SK-N-SH (cell line): ENCODE measurements at regions not wholly inside any gene's neighbourhood (a gene's known extent, or its start where the extent isn't known, plus 50 kb on each side); places are given as distances from the start of the nearest gene placed in this dataset.

ENCODE experiments used
- CTCF ChIA-PET: fragments of 300-600, 350-600 bp; formaldehyde crosslinking; extraction: SDS; loops from one replicate; lab custom pipeline; 2021; lab: Yijun Ruan, JAX
- POLR2A ChIA-PET: fragments of 350-600 bp; sonication (Branson Sonifier 250); formaldehyde crosslinking; extraction: SDS; loops from one replicate; lab custom pipeline; 2020; ENCODE audit warnings: antibody characterized with exemption, inconsistent platforms; lab: Yijun Ruan, JAX
- DNase-seq: peaks from one replicate; pipeline ENCODE4 v3.0.0; 2012
- H2AFZ ChIP-seq: fragments of 200-600 bp; sonication (generic); 2 replicates; pipeline ENCODE4 v1.8.1; 2016; ENCODE audit warnings: antibody characterized with exemption, mild to moderate bottlenecking, low read depth
- H3F3A ChIP-seq: fragments of 200-600 bp; sonication (generic); replicated peaks from 2 replicates; pipeline ENCODE3; 2016; ENCODE audit warnings: antibody characterized with exemption, mild to moderate bottlenecking; ENCODE audit not compliant: insufficient read depth
- H3K27ac ChIP-seq, 2 experiments: fragments of 200-500 bp in 1 of 2; fragments of 200-600 bp in 1 of 2; sonication (Bioruptor generic) in 1 of 2; sonication (generic), shearing (Covaris generic) in 1 of 2; 2 replicates each; pipeline versions ENCODE4 v1.5.1 to v1.6.1; 2014 to 2016; ENCODE audit warnings: low read depth in 2 of 2, inconsistent platforms in 1 of 2, low read length in 1 of 2, mild to moderate bottlenecking in 1 of 2, mixed read lengths in 1 of 2
- H3K27me3 ChIP-seq: fragments of 200-600 bp; sonication (generic), shearing (Covaris generic); 2 replicates; pipeline ENCODE4 v1.6.1; 2016; ENCODE audit warnings: mixed run types; ENCODE audit not compliant: insufficient read depth
- H3K36me3 ChIP-seq, 2 experiments: fragments of 200-500 bp in 1 of 2; fragments of 200-600 bp in 1 of 2; sonication (Bioruptor generic) in 1 of 2; sonication (generic) in 1 of 2; replicated peaks in 1 of 2; 2 replicates each; pipeline versions ENCODE3 to v1.5.1; 2014 to 2016; ENCODE audit warnings: low read length in 1 of 2, mild to moderate bottlenecking in 1 of 2; ENCODE audit not compliant: insufficient read depth in 2 of 2, control insufficient read depth in 1 of 2
- H3K4me1 ChIP-seq, 2 experiments: fragments of 200-500 bp in 1 of 2; fragments of 200-600 bp in 1 of 2; sonication (Bioruptor generic) in 1 of 2; sonication (generic), shearing (Covaris generic) in 1 of 2; 2 replicates each; pipeline versions ENCODE4 v1.5.1 to v1.6.1; 2014 to 2016; ENCODE audit warnings: low read depth in 1 of 2, low read length in 1 of 2, mixed run types in 1 of 2; ENCODE audit not compliant: insufficient read depth in 2 of 2, control insufficient read depth in 1 of 2
- H3K4me2 ChIP-seq: fragments of 200-600 bp; sonication (generic), shearing (Covaris generic); 2 replicates; pipeline ENCODE4 v1.6.1; 2017; ENCODE audit warnings: mixed run types
- H3K4me3 ChIP-seq, 2 experiments: fragments of 200-500 bp in 1 of 2; fragments of 200-600 bp in 1 of 2; sonication (Bioruptor generic) in 1 of 2; sonication (generic), shearing (Covaris generic) in 1 of 2; 2 replicates each; pipeline versions ENCODE4 v1.5.1 to v1.8.1; 2014 to 2016; ENCODE audit warnings: low read depth in 2 of 2, inconsistent platforms in 1 of 2, low read length in 1 of 2, mild to moderate bottlenecking in 1 of 2, mixed read lengths in 1 of 2, moderate library complexity in 1 of 2
- H3K79me2 ChIP-seq: fragments of 200-600 bp; sonication (generic); 2 replicates; pipeline ENCODE4 v1.8.1; 2017; ENCODE audit warnings: mild to moderate bottlenecking; ENCODE audit not compliant: insufficient read depth
- H3K9ac ChIP-seq: fragments of 200-600 bp; sonication (generic); 2 replicates; pipeline ENCODE4 v1.6.1; 2017; ENCODE audit warnings: mixed run types
- H3K9me2 ChIP-seq: fragments of 200-600 bp; sonication (generic); 2 replicates; pipeline ENCODE4 v1.6.1; 2017; ENCODE audit warnings: mixed run types
- H3K9me3 ChIP-seq: fragments of 200-600 bp; sonication (generic); 2 replicates; pipeline ENCODE4 v1.6.1; 2017; ENCODE audit warnings: mixed run types, mild to moderate bottlenecking, moderate library complexity
- H4K20me1 ChIP-seq: fragments of 200-600 bp; sonication (generic); 2 replicates; pipeline ENCODE4 v1.6.1; 2017; ENCODE audit warnings: mild to moderate bottlenecking, mixed run types; ENCODE audit not compliant: insufficient read depth
- CHD2 ChIP-seq: fragments of 150-350 bp; IDR thresholded peaks from 2 replicates; pipeline ENCODE4 v1.6.1; 2018; ENCODE audit warnings: low read length; ENCODE audit not compliant: partially characterized antibody
- ELF1 ChIP-seq: IDR thresholded peaks from 2 replicates; pipeline ENCODE4 v1.4.0; 2012
- EP300 ChIP-seq, 2 experiments: IDR thresholded peaks; 2 replicates each; pipeline versions ENCODE4 v1.4.0 to v1.6.1; 2012; ENCODE audit warnings: borderline replicate concordance in 1 of 2, low read depth in 1 of 2, low read length in 1 of 2
- FOXJ3 ChIP-seq: sonication (generic); formaldehyde crosslinking; IDR thresholded peaks from 2 replicates; pipeline ENCODE4 v1.5.1; 2020; ENCODE audit warnings: mild to moderate bottlenecking, missing genetic modification reagents
- GABPA ChIP-seq: IDR thresholded peaks from 2 replicates; pipeline ENCODE4 v1.4.0; 2012; ENCODE audit warnings: low read depth, mild to moderate bottlenecking
- JUND ChIP-seq: IDR thresholded peaks from 2 replicates; pipeline ENCODE4 v1.4.0; 2012
- NRF1 ChIP-seq: IDR thresholded peaks from 2 replicates; pipeline ENCODE4 v1.6.1; 2012; ENCODE audit warnings: low read depth, mild to moderate bottlenecking, low read length
- RAD21 ChIP-seq: IDR thresholded peaks from 2 replicates; pipeline ENCODE4 v1.6.1; 2012; ENCODE audit warnings: mild to moderate bottlenecking, low read length
- RXRA ChIP-seq: IDR thresholded peaks from 2 replicates; pipeline ENCODE4 v1.4.0; 2012; ENCODE audit warnings: low read depth, mild to moderate bottlenecking, borderline replicate concordance
- YY1 ChIP-seq: IDR thresholded peaks from 2 replicates; pipeline ENCODE4 v1.4.0; 2012; ENCODE audit warnings: low read depth, mild to moderate bottlenecking
- WGBS: methylation state at CpG from one replicate; pipeline ENCODE4 v1.1.6; 2017; ENCODE audit warnings: low lambda C conversion rate; 5-methylcytosine and 5-hydroxymethylcytosine counted together
- TF ChIP-seq, protein P1 (sequence below): IDR thresholded peaks from 2 replicates; pipeline ENCODE4 v1.4.0; 2012; ENCODE audit warnings: low read depth
- TF ChIP-seq, protein P2 (sequence below): IDR thresholded peaks from 2 replicates; pipeline ENCODE4; 2012
- TF ChIP-seq, protein P3 (sequence below): fragments of 150-350 bp; IDR thresholded peaks from 2 replicates; pipeline ENCODE4 v1.6.1; 2017; ENCODE audit warnings: antibody characterized with exemption, low read length, low read depth, borderline replicate concordance
- TF ChIP-seq, protein P4 (sequence below): fragments of 200-600 bp; sonication (generic); IDR thresholded peaks from 2 replicates; pipeline ENCODE4 v1.6.1; 2017; ENCODE audit warnings: antibody characterized with exemption, mild to moderate bottlenecking, moderate library complexity

DNA sequence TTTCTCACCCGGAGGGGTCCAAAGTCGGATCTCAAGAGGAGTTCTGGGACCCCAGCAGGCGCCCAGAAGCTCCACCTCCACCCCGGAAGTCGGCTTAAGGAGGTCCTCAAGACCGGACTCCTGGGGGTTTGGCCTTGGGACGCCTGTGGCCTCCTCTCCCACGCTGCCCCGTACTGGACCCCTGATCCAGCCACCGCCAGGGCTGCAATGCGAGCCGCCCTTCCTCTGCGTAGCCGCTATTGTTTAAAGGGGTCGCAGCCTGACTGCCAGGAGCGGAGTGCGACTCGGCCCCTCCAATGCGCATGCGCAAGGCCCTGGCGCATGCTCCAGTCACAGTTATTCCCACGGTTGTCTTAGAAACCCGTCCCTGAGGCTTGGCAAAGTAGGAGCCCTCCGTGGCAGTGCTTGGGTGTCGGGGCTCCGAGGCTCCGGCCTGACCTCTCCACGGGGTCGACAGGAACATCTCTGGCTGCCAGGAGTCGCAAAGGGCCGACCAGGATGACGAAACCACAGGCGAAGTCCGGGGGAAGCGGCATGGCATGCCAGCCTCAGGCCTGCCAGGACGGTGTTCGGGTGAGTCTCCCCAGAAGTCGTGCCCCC, 719.0 kb downstream of the KCNJ18 start:
- TF ChIP-seq FOXJ3 (CRISPR knock-in tag) (no peak), JUND (no peak), RAD21 (no peak), EP300 (IDR thresholded peaks at IDR 0.05; ENCODE audit: borderline replicate concordance in 1 of 2, low read depth in 1 of 2, low read length in 1 of 2) (no peak), GABPA (no peak), ELF1 (peak; percentile 58), YY1 (no peak), NRF1 (peak; percentile 78), RXRA (no peak), CHD2 (no peak)
- TF ChIP-seq, protein P1, sequence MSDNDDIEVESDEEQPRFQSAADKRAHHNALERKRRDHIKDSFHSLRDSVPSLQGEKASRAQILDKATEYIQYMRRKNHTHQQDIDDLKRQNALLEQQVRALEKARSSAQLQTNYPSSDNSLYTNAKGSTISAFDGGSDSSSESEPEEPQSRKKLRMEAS = peak; percentile 41; the same call in 1 of the 2 replicates
- TF ChIP-seq, protein P2, sequence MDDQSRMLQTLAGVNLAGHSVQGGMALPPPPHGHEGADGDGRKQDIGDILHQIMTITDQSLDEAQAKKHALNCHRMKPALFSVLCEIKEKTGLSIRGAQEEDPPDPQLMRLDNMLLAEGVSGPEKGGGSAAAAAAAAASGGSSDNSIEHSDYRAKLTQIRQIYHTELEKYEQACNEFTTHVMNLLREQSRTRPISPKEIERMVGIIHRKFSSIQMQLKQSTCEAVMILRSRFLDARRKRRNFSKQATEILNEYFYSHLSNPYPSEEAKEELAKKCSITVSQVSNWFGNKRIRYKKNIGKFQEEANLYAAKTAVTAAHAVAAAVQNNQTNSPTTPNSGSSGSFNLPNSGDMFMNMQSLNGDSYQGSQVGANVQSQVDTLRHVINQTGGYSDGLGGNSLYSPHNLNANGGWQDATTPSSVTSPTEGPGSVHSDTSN = no peak
- TF ChIP-seq, protein P3, sequence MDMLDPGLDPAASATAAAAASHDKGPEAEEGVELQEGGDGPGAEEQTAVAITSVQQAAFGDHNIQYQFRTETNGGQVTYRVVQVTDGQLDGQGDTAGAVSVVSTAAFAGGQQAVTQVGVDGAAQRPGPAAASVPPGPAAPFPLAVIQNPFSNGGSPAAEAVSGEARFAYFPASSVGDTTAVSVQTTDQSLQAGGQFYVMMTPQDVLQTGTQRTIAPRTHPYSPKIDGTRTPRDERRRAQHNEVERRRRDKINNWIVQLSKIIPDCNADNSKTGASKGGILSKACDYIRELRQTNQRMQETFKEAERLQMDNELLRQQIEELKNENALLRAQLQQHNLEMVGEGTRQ = no peak
- TF ChIP-seq, protein P4, sequence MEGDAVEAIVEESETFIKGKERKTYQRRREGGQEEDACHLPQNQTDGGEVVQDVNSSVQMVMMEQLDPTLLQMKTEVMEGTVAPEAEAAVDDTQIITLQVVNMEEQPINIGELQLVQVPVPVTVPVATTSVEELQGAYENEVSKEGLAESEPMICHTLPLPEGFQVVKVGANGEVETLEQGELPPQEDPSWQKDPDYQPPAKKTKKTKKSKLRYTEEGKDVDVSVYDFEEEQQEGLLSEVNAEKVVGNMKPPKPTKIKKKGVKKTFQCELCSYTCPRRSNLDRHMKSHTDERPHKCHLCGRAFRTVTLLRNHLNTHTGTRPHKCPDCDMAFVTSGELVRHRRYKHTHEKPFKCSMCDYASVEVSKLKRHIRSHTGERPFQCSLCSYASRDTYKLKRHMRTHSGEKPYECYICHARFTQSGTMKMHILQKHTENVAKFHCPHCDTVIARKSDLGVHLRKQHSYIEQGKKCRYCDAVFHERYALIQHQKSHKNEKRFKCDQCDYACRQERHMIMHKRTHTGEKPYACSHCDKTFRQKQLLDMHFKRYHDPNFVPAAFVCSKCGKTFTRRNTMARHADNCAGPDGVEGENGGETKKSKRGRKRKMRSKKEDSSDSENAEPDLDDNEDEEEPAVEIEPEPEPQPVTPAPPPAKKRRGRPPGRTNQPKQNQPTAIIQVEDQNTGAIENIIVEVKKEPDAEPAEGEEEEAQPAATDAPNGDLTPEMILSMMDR = no peak
- Histone ChIP-seq H3K4me3 (peak overlapping the region; percentile 44 to 69), H3K4me2 (peak overlapping the region; percentile 82), H2AFZ (peak overlapping the region; percentile 93), H3K36me3 (no peaks in the 10 kb centered on the region), H3K9me2 (no peaks in the 10 kb centered on the region), H4K20me1 (no peaks in the 10 kb centered on the region), H3F3A (no peaks in the 10 kb centered on the region), H3K4me1 (peaks cover 0 to 2% of the 10 kb centered on the region in 2 experiments; a peak in 1 of 4 replicates), H3K9me3 (no peaks in the 10 kb centered on the region), H3K27ac (no peak overlapping the region), H3K9ac (peak overlapping the region; percentile 25; the same call in 1 of the 2 replicates), H3K27me3 (peaks cover 23% of the 10 kb centered on the region; the same call in 1 of the 2 replicates), H3K79me2 (no peaks in the 10 kb centered on the region)
- WGBS = 5% methylated on average over 13 of the region's 38 CpGs
- ChIA-PET CTCF (no interaction called here), POLR2A (no interaction called here)
- DNase-seq = peak; percentile 75
